ENCODE measurements at regions not wholly inside any gene's neighbourhood (a gene's known extent, or its start where the extent isn't known, plus 50 kb on each side); places are given as distances from the start of the nearest gene placed in this dataset.

DNA sequence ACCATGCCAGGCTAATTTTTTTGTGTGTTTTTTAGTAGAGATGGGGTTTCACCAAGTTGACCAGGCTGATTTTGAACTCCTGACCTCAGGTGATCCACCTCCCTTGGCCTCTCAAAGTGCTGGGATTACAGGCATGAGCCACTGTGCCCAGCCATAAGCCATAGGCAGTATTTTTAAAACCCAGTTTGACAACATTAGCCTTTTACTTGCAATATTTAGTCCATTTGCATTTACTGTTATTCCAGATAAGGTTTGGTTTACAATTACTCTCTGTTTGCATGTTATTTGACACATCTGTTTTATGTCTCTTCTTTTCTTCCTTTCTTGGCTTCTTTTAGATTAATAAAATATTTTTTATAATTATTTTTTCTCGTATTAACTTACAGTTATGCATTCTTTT is 83.6 kb upstream of the EPHB3 start:
- ATAC-seq (no peak), DNase-seq (no peak)
- Histone ChIP-seq H3K4me1 (no peaks in the 10 kb centered on the region), H3K27ac (no peak overlapping the region), H3K27me3 (ENCODE audit: low read depth) (peaks cover 11% of the 10 kb centered on the region), H3K36me3 (no peaks in the 10 kb centered on the region), H3K9me3 (no peaks in the 10 kb centered on the region), H3K4me3 (no peak overlapping the region)
- TF ChIP-seq, protein P1, sequence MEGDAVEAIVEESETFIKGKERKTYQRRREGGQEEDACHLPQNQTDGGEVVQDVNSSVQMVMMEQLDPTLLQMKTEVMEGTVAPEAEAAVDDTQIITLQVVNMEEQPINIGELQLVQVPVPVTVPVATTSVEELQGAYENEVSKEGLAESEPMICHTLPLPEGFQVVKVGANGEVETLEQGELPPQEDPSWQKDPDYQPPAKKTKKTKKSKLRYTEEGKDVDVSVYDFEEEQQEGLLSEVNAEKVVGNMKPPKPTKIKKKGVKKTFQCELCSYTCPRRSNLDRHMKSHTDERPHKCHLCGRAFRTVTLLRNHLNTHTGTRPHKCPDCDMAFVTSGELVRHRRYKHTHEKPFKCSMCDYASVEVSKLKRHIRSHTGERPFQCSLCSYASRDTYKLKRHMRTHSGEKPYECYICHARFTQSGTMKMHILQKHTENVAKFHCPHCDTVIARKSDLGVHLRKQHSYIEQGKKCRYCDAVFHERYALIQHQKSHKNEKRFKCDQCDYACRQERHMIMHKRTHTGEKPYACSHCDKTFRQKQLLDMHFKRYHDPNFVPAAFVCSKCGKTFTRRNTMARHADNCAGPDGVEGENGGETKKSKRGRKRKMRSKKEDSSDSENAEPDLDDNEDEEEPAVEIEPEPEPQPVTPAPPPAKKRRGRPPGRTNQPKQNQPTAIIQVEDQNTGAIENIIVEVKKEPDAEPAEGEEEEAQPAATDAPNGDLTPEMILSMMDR (IDR thresholded peaks at IDR 0.05): no peak
- intact Hi-C loops (cut with DNase I): no loop called here

DNA sequence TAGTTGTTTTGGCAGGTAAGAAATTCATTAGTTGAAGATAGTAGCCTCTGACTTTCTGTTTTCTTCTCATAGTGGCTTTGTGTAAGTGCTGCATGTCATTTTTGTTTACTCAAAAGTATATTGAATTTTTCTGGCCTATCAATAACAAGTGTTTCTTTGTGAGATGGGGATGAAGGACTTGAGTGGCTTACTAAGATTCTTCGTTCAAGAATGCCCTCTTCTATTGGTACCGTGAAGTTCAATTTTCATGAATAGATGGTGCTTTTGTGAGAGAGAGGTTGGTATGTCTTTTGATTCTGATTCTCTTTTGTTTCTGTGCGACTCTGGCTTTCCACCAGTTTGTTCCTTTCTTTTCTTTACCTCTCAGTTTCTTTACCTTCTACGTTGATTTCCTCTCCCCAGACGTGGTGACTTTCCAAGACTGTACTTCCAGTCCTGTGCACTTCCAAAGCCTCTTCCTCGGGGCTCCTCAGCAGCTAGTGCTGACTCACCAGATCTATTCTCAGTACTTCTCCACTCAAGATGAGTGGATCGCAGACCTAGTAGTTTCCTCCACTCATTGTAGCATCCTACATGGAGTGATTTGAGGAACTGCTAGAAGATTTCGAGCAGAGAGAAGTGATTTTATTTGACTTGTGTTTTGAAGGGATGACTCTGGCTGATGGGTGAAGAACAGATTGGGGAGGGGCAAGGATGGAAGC is 82.0 kb upstream of the EPHB3 start:
- Histone ChIP-seq H3K9me3 (no peaks in the 10 kb centered on the region), H3K4me3 (no peak overlapping the region), H3K27ac (no peak overlapping the region), H3K4me1 (no peaks in the 10 kb centered on the region), H3K36me3 (no peaks in the 10 kb centered on the region), H3K27me3 (ENCODE audit: low read depth) (peaks cover 14% of the 10 kb centered on the region)
- DNase-seq (no peak), ATAC-seq (no peak)
- intact Hi-C loops (cut with DNase I): no loop called here
- TF ChIP-seq, protein P1 (IDR thresholded peaks at IDR 0.05): no peak

- Histone ChIP-seq H3K27ac (no peak overlapping the region), H3K9me3 (no peaks in the 10 kb centered on the region), H3K4me3 (no peak overlapping the region), H3K36me3 (no peaks in the 10 kb centered on the region), H3K4me1 (no peaks in the 10 kb centered on the region), H3K27me3 (ENCODE audit: low read depth) (peaks cover 14% of the 10 kb centered on the region)
- TF ChIP-seq, protein P1 (IDR thresholded peaks at IDR 0.05): no peak
- intact Hi-C loops (cut with DNase I): no loop called here
- no peak for DNase-seq
- no peak for ATAC-seq
Observed at GRCh38 chr3:184480831-184481230, 80.8 kb upstream of the EPHB3 start.

DNA sequence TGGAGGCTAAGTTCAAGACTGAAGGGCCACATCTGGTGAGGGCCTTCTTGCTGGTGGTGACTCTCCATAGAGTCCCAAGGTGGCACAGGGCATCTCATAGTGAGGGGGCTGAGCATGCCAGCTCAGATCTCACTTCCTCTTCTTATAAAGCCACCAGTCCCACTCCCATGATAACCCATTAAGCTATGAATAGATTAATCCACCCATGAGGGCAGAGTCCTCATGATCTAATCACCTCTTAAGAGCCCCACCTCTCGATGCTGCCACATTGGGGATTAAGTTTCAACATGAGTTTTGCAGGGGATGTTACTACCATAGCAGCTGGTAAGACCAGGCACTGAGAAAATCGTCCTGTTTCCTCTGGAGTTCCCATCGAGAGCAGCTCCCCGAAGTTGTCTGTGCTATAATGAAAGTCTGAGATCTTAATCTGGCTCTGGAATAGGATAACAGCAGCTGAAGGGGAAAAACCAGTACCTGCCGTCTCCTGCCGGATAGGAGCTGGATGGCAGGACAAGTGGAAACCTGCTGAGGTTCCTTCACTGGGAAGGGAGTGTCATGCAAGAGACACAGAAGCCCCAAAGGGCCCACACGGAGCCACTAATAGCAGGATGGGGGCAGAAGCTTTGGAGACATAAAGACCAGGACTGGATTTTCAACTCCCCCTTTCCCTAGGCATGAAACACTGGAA is 79.5 kb upstream of the EPHB3 start:
- no peak overlapping the region for H3K27ac ChIP-seq
- peaks cover 14% of the 10 kb centered on the region for H3K27me3 ChIP-seq (ENCODE audit: low read depth)
- H3K4me1 ChIP-seq: no peaks in the 10 kb centered on the region
- H3K4me3 ChIP-seq: no peak overlapping the region
- intact Hi-C loops (cut with DNase I): no loop called here
- TF ChIP-seq, protein P1 (IDR thresholded peaks at IDR 0.05): no peak
- no peaks in the 10 kb centered on the region for H3K36me3 ChIP-seq
- no peaks in the 10 kb centered on the region for H3K9me3 ChIP-seq
- no peak for ATAC-seq
- no peak for DNase-seq

DNA sequence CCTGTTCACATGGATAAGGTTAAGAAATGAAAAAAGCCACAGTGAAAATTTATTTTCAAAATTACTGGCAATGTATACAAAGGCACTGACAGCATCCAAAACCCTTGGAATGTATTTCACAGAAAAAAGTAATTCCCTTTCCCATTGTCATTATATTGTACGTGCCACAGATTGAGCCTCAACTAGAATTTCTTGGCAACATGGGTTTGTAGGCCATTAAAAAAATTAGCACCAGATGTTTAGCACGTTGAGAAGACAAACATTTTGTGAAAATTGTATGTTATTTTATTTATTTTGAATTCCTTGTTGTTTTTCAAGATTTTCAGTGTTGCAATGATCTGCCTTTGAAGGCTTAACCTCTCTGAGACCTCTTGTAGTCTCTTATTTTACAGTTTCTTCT is 76.3 kb upstream of the EPHB3 start:
- Histone ChIP-seq H3K27ac (no peak overlapping the region), H3K27me3 (ENCODE audit: low read depth) (peaks cover 24% of the 10 kb centered on the region), H3K4me1 (no peaks in the 10 kb centered on the region), H3K4me3 (no peak overlapping the region), H3K9me3 (no peaks in the 10 kb centered on the region), H3K36me3 (no peaks in the 10 kb centered on the region)
- intact Hi-C loops (cut with DNase I): no loop called here
- TF ChIP-seq, protein P1 (IDR thresholded peaks at IDR 0.05): no peak
- no peak for ATAC-seq
- no peak for DNase-seq

Data from lower lobe of right lung (tissue), 2 donors.